Neuronal stem cell (in vitro differentiated cells): ENCODE measurements at regions not wholly inside any gene's neighbourhood (a gene's known extent, or its start where the extent isn't known, plus 50 kb on each side); places are given as distances from the start of the nearest gene placed in this dataset.

Experiments used
- DNase-seq: peaks from one replicate; pipeline ENCODE4 v3.0.0-alpha.2; 2013; ENCODE audit warnings: low spot score
- H2AFZ ChIP-seq: one replicate; pipeline ENCODE4 v1.6.1; 2013; ENCODE audit warnings: mild to moderate bottlenecking, low read length, inconsistent platforms
- H2AK5ac ChIP-seq: 2 replicates; pipeline ENCODE4 v1.6.1; 2013; ENCODE audit warnings: low read depth, mild to moderate bottlenecking, inconsistent platforms, low read length, moderate library complexity, mixed read lengths
- H2BK120ac ChIP-seq: 2 replicates; pipeline ENCODE4 v1.6.1; 2013; ENCODE audit warnings: low read depth, mild to moderate bottlenecking, inconsistent platforms, low read length, moderate library complexity, mixed read lengths
- H2BK12ac ChIP-seq: one replicate; pipeline ENCODE4 v1.6.1; 2013; ENCODE audit warnings: low read length, inconsistent platforms
- H2BK15ac ChIP-seq: 2 replicates; pipeline ENCODE4 v1.6.1; 2013; ENCODE audit warnings: mild to moderate bottlenecking, low read length, inconsistent platforms, mixed read lengths
- H2BK5ac ChIP-seq: one replicate; pipeline ENCODE4 v1.6.1; 2013; ENCODE audit warnings: inconsistent platforms, mild to moderate bottlenecking, low read length, moderate library complexity
- H3K14ac ChIP-seq: one replicate; pipeline ENCODE4 v1.6.1; 2013; ENCODE audit warnings: low read length, inconsistent platforms
- H3K18ac ChIP-seq: 2 replicates; pipeline ENCODE4 v1.6.1; 2013; ENCODE audit warnings: low read length, inconsistent platforms
- H3K23ac ChIP-seq: 2 replicates; pipeline ENCODE4 v1.6.1; 2013; ENCODE audit warnings: low read depth, mild to moderate bottlenecking, mixed read lengths, low read length, inconsistent platforms; ENCODE audit not compliant: poor library complexity
- H3K27ac ChIP-seq: replicated peaks from 3 replicates; pipeline ENCODE4 v1.5.1; 2013; ENCODE audit warnings: low read length, inconsistent platforms
- H3K27me3 ChIP-seq, 3 experiments: 2 replicates each; pipeline ENCODE4 v1.6.1; 2013; ENCODE audit warnings: low read length in 3 of 3, mild to moderate bottlenecking in 2 of 3, inconsistent platforms in 1 of 3, low read depth in 1 of 3, mixed read lengths in 1 of 3, moderate library complexity in 1 of 3; ENCODE audit not compliant: control insufficient read depth in 3 of 3, insufficient read depth in 3 of 3
- H3K36me3 ChIP-seq, 2 donors: replicated peaks in 1 of 2; 2 replicates each; pipeline ENCODE4 v1.6.1; 2013; ENCODE audit warnings: low read length in 2 of 2; ENCODE audit not compliant: control insufficient read depth in 2 of 2, insufficient read depth in 2 of 2
- H3K4ac ChIP-seq: 2 replicates; pipeline ENCODE4 v1.6.1; 2013; ENCODE audit warnings: inconsistent platforms, mild to moderate bottlenecking, low read length, moderate library complexity
- H3K4me1 ChIP-seq, 2 donors: 1 replicate in 1 of 2; 2 replicates in 1 of 2; pipeline ENCODE4 v1.6.1; 2013; ENCODE audit warnings: low read length in 2 of 2, low read depth in 1 of 2; ENCODE audit not compliant: control insufficient read depth in 2 of 2, insufficient read depth in 1 of 2
- H3K4me2 ChIP-seq: one replicate; pipeline ENCODE4 v1.6.1; 2013; ENCODE audit warnings: mild to moderate bottlenecking, low read length, inconsistent platforms; ENCODE audit not compliant: insufficient read depth, poor library complexity, severe bottlenecking
- H3K4me3 ChIP-seq, 2 donors: 2 replicates each; pipeline ENCODE4 v1.5.1; 2013; ENCODE audit warnings: low read length in 2 of 2, mild to moderate bottlenecking in 2 of 2, inconsistent platforms in 1 of 2, moderate library complexity in 1 of 2
- H3K79me1 ChIP-seq: one replicate; pipeline ENCODE4 v1.6.1; 2013; ENCODE audit warnings: low read depth, mild to moderate bottlenecking, inconsistent platforms, low read length, moderate library complexity
- H3K9ac ChIP-seq: one replicate; pipeline ENCODE4 v1.6.1; 2013; ENCODE audit warnings: mild to moderate bottlenecking, low read depth, low read length, inconsistent platforms; ENCODE audit not compliant: poor library complexity
- H3K9me3 ChIP-seq, 2 donors: replicated peaks in 1 of 2; 2 replicates each; pipeline versions ENCODE3 to v1.6.1; 2013; ENCODE audit warnings: low read length in 2 of 2, mild to moderate bottlenecking in 2 of 2, inconsistent platforms in 1 of 2, low read depth in 1 of 2, mixed read lengths in 1 of 2, moderate library complexity in 1 of 2; ENCODE audit not compliant: control insufficient read depth in 2 of 2, insufficient read depth in 1 of 2
- H4K8ac ChIP-seq: one replicate; pipeline ENCODE4 v1.6.1; 2013; ENCODE audit warnings: low read depth, mild to moderate bottlenecking, inconsistent platforms, low read length, moderate library complexity
- H4K91ac ChIP-seq: one replicate; pipeline ENCODE4 v1.6.1; 2013; ENCODE audit warnings: low read length, low read depth, mild to moderate bottlenecking, inconsistent platforms; ENCODE audit not compliant: poor library complexity
- WGBS, 2 donors: extraction: QIAGEN DNeasy Blood & Tissue Kit; methylation state at CpG; one replicate each; pipeline ENCODE4 v1.1.7; 2013; ENCODE audit warnings: missing lambda C conversion rate in 2 of 2, mixed read lengths in 1 of 2; ENCODE audit not compliant: insufficient read length in 2 of 2, insufficient replicate concordance in 1 of 2; ENCODE audit errors: extremely low coverage in 2 of 2; 5-methylcytosine and 5-hydroxymethylcytosine counted together

DNA sequence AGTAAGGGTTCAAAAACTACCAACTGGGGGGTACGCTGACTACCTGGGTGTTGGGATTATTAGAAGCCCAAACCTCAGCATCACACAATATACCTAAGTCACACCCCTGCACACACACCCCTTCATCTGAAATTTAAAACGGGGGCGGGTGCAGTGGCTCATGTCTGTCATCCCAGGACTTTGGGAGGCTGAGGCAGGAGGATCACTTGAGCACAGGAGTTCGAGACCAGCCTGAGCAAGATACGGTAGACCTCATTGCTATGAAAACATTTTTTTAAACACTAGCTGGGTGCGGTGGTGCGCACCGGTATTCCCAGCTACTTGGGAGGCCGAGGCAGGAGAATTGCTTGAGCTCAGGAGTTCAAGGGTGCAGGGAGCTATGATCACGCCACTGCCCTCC is 331.0 kb downstream of the ASMT start:
- no peak for DNase-seq
- no peak overlapping the region for H2BK12ac ChIP-seq
- H3K27me3 ChIP-seq, result no peaks in the 10 kb centered on the region
- H3K9me3 ChIP-seq, result no peaks in the 10 kb centered on the region
- no peak overlapping the region for H4K8ac ChIP-seq
- no peak overlapping the region for H2AFZ ChIP-seq
- H2BK5ac ChIP-seq, result no peak overlapping the region
- no peak overlapping the region for H3K9ac ChIP-seq
- no peak overlapping the region for H3K14ac ChIP-seq
- H3K79me1 ChIP-seq, result no peaks in the 10 kb centered on the region
- no peak overlapping the region for H3K4ac ChIP-seq
- H2BK15ac ChIP-seq, result no peak overlapping the region
- H2BK120ac ChIP-seq, result no peak overlapping the region
- no peak overlapping the region for H2AK5ac ChIP-seq
- H4K91ac ChIP-seq, result no peak overlapping the region
- H3K23ac ChIP-seq, result no peak overlapping the region
- H3K4me2 ChIP-seq, result no peak overlapping the region
- no CpG with 5 or more reads among the region's 10 CpGs for WGBS, 2 donors
- peaks cover 0 to 3% of the 10 kb centered on the region in 2 donors for H3K4me1 ChIP-seq
- no peak overlapping the region for H3K4me3 ChIP-seq
- no peak overlapping the region for H3K18ac ChIP-seq
- no peak overlapping the region for H3K27ac ChIP-seq
- H3K36me3 ChIP-seq, result no peaks in the 10 kb centered on the region

- H4K91ac ChIP-seq, result no peak overlapping the region
- no peak overlapping the region for H4K8ac ChIP-seq
- no peaks in the 10 kb centered on the region for H3K36me3 ChIP-seq
- H3K9me3 ChIP-seq, result no peaks in the 10 kb centered on the region
- no peak overlapping the region for H2AK5ac ChIP-seq
- H2BK120ac ChIP-seq, result no peak overlapping the region
- no peak overlapping the region for H2BK15ac ChIP-seq
- no CpG with 5 or more reads among the region's 9 CpGs for WGBS, 2 donors
- no peak overlapping the region for H3K27ac ChIP-seq
- H3K4me1 ChIP-seq, result no peaks in the 10 kb centered on the region
- DNase-seq, result no peak
- H2BK5ac ChIP-seq, result no peak overlapping the region
- no peak overlapping the region for H3K4me2 ChIP-seq
- H2AFZ ChIP-seq, result no peak overlapping the region
- H3K4ac ChIP-seq, result no peak overlapping the region
- H3K9ac ChIP-seq, result no peak overlapping the region
- H3K27me3 ChIP-seq, result no peaks in the 10 kb centered on the region
- H3K4me3 ChIP-seq, result no peak overlapping the region
- no peak overlapping the region for H3K18ac ChIP-seq
- no peak overlapping the region for H3K14ac ChIP-seq
- no peak overlapping the region for H2BK12ac ChIP-seq
- no peaks in the 10 kb centered on the region for H3K79me1 ChIP-seq
- H3K23ac ChIP-seq, result no peak overlapping the region
Observed at GRCh38 chrX:1946974-1947373, 332.1 kb downstream of the ASMT start.
